Loucy (cell line): ENCODE measurements at regions not wholly inside any gene's neighbourhood (a gene's known extent, or its start where the extent isn't known, plus 50 kb on each side); places are given as distances from the start of the nearest gene placed in this dataset.

ENCODE experiments used
- CTCF ChIP-seq: fragments of 200-600 bp; sonication (generic); conservative IDR thresholded peaks from 2 replicates; pipeline ENCODE4 v1.5.1; 2014; ENCODE audit warnings: mild to moderate bottlenecking, antibody characterized with exemption, low read length
- EZH2phosphoT487 ChIP-seq: fragments of 200-600 bp; IDR thresholded peaks from 2 replicates; pipeline ENCODE4 v1.6.1; 2018; ENCODE audit warnings: antibody characterized with exemption, mild to moderate bottlenecking, moderate library complexity, borderline replicate concordance

GRCh38 chr7:153399554-153399940 is 640.0 kb downstream of the ACTR3B start:
- no peak for TF ChIP-seq CTCF
- no peak for TF ChIP-seq EZH2phosphoT487
